HG03457 (cell line): ENCODE measurements at regions not wholly inside any gene's neighbourhood (a gene's known extent, or its start where the extent isn't known, plus 50 kb on each side); places are given as distances from the start of the nearest gene placed in this dataset.
"Not testable (repeated sequence)": the region's sequence is repeated elsewhere in the genome, so short reads cannot be mapped to it uniquely, and the experiment has no call there.

ENCODE experiments used
- ATAC-seq: cut with Tn5 transposase; IDR thresholded peaks from one replicate; pipeline ENCODE4 v1.9.1; 2021; ENCODE audit warnings: moderate number of reproducible peaks; ENCODE audit not compliant: unreplicated experiment

GRCh38 chr15:75100679-75101078 is 77.3 kb downstream of the PPCDC start:
- no peak for ATAC-seq

GRCh38 chr15:75104804-75105557 is 81.6 kb downstream of the PPCDC start:
- ATAC-seq, result no peak

GRCh38 chr15:75107516-75107907 is 84.1 kb downstream of the PPCDC start:
- no peak for ATAC-seq

GRCh38 chr15:75107908-75108838 is 84.8 kb downstream of the PPCDC start:
- no peak for ATAC-seq

GRCh38 chr15:75109021-75109735 is 85.8 kb downstream of the PPCDC start:
- ATAC-seq, result no peak

DNA sequence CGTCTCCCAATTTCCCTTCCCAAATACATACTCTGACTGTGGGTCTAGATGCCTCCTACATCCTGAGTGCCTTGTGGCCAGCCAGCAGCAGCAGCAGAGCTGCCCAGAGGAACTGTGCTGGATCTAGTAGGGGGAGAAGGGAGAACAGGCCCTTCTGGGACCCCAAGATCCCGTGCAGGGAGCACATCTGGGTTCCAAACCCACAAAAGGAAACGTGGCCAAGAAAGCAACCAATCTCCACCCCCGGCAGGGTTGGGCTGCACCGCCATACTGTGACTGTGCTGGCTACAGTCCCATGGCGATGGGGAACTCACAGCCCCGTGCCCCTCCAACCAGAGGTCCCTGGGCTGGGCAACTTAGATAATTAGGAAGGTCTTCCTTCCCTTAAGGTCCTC is 86.3 kb downstream of the PPCDC start:
- no peak for ATAC-seq

DNA sequence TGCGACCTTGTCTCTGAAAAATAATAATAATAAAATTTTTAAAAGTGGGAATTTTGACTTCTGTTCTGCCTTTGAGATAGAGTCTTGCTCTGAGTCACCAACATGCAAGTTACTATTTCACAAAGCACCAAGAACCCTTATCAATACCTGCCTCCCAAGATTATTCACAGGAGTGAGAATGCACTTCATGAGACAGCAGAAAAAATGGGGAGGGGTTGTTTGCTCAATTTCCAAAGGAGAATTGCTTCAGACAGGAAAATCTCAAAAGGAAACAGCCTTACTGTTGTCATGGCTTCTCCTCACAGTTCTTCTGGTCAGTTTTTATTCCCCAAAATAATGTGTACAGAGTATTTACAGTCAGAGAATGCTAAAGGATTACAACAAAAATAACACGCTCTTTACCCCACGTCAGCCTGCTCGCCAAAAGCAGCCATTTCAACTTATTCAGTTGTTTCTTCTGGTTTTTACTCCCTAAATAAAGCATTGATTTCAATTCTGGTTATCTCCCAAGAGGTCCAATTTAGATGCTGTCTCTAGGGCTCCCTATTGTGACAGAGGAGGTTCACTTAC is 89.0 kb downstream of the PPCDC start:
- ATAC-seq, result no peak

- ATAC-seq, result peak; percentile 54
Observed at GRCh38 chr15:75112848-75113492, 88.7 kb upstream of the C15orf39 start.

GRCh38 chr15:75114327-75114726 is 87.4 kb upstream of the C15orf39 start:
- ATAC-seq, result no peak

DNA sequence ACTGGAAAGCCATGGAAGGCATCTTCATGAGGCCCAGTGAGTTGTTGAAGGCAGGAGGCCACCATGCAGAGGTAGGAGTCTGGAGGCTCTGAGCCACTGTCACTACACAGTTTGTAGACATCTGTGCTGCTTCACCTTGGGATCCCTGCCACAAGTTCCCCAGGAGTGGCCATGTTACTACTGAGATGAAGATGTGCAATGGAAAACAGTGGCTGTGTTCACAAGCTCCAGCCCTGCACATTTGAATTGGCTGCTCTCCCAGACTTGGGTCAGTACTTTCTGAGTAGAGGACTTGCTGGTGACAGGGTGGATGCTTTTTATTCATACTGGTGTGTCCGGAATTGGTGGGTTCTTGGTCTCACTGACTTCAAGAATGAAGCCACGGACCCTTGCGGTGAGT is 86.9 kb upstream of the C15orf39 start:
- ATAC-seq, result no peak

DNA sequence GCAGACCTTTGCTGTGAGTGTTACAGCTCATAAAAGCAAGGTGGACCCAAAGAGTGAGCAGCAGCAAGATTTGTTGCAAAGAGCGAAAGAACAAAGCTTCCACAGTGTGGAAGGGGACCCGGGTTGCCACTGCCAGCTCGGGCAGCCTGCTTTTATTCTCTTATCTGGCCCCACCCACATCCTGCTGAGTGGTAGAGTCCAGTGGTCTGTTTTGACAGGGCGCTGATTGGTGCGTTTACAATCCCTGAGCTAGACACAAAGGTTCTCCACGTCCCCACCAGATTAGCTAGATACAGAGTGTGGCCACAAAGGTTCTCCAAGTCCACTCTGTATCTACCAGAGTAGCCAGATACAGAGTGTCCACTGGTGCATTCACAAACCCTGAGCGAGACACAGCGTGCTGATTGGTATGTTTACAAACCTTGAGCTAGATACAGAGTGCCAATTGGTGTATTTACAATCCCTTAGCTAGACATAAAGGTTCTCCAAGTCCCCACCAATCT is 86.2 kb upstream of the C15orf39 start:
- not testable (repeated sequence) for ATAC-seq

GRCh38 chr15:75116143-75116542 is 85.5 kb upstream of the C15orf39 start:
- not testable (repeated sequence) for ATAC-seq

DNA sequence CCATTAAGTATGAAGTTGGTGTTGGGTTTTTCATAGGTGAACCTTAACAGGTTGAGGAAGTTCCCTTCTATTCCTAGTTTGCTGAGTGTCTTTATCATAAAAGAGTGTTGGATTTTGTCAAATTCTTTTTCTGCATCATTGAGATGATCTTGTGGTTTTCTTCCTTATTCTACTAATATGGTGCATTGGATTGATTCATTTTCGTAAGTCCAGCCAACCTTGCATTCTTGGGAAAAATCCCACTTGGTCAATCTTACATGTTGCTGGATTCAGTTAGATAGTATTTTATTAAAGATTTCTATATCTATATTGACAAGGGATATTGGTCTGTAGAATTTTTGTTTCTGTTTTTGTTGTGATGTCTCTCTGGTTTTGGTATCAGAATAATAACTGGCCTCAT is 83.7 kb upstream of the C15orf39 start:
- ATAC-seq, result no peak

- ATAC-seq, result not testable (repeated sequence)
Observed at GRCh38 chr15:75119312-75119711, 82.4 kb upstream of the C15orf39 start.

GRCh38 chr15:75121491-75121890 is 80.2 kb upstream of the C15orf39 start:
- ATAC-seq, result no peak

DNA sequence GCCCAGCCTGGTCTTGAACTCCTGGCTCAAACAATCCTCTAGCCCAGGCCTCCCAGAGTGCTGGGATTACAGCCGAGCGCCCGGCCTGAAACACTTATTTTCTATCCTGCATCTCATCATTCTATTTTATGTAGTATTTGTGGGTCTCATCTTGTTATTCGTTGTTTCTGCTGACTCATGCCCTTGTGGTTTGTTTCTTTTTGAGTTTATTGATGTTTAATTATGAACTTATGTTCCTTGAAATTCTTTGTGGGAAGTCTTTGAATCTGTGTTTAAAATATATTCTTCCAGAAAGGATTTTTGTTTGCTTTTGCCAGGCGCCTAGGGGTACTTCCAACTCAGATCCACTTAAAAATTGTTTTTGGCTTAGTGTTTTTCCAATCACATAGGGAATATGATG is 78.3 kb upstream of the C15orf39 start:
- ATAC-seq, result no peak

- ATAC-seq, result not testable (repeated sequence)
Observed at GRCh38 chr15:75124278-75124677, 77.4 kb upstream of the C15orf39 start.

GRCh38 chr15:75125935-75126334 is 75.7 kb upstream of the C15orf39 start:
- no peak for ATAC-seq

- ATAC-seq, result no peak
Observed at GRCh38 chr15:75126864-75127580, 74.7 kb upstream of the C15orf39 start.

GRCh38 chr15:75129788-75130187 is 71.9 kb upstream of the C15orf39 start:
- ATAC-seq, result no peak
